Astrocyte of the cerebellum (primary cell): ENCODE measurements at regions not wholly inside any gene's neighbourhood (a gene's known extent, or its start where the extent isn't known, plus 50 kb on each side); places are given as distances from the start of the nearest gene placed in this dataset.

ENCODE experiments used
- DNase-seq: peaks from one replicate; pipeline ENCODE4 v3.0.0-alpha.2; 2011; ENCODE audit warnings: low read depth
- H3K4me3 ChIP-seq: 2 replicates; pipeline ENCODE4 v1.5.1; 2011; ENCODE audit warnings: mild to moderate bottlenecking, low read depth, low read length, moderate library complexity
- in situ Hi-C: cut with HindIII; loops from 2 replicates; pipeline ENCODE4 v1.10.0; 2017; ENCODE audit warnings: low sequenced_read_pairs
- TF ChIP-seq, protein P1 (sequence below): IDR thresholded peaks from 2 replicates; pipeline ENCODE4 v1.5.1; 2012; ENCODE audit warnings: low read length, low read depth, moderate library complexity, mild to moderate bottlenecking; ENCODE audit errors: missing control alignments

DNA sequence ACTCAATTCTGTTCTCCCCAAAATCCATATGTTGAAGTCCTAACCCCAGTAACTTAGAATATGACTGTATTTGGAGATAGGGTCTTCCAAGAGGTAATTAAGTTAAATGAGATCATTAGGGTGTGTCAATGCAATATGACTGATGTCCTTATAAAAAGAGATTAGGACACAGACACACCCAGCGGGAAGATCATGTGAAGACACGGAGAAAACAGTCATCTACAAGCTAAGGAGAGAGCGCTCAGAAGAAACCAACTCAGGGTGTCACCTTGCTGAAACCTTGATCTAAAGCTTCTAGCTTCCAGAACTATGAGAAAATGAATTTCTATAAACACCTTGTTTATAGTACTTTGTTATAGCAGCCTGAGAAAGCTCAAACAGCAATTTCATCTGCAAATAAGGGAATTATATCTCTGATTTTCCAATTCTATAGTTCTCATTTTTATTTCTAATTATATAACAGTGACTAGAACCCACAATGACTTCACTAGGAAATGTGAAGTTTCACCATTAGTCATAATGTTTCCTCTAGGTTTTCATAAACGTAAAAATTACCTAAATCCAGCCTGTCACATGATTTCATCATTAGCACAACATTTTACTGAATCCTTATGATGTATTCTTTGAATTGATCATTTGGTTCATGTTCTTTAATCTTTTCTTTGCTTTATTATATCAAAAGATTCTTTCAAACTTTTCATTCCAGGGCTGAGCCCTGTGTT is 459.1 kb upstream of the MDFIC2 start:
- H3K4me3 ChIP-seq: no peak overlapping the region
- TF ChIP-seq, protein P1, sequence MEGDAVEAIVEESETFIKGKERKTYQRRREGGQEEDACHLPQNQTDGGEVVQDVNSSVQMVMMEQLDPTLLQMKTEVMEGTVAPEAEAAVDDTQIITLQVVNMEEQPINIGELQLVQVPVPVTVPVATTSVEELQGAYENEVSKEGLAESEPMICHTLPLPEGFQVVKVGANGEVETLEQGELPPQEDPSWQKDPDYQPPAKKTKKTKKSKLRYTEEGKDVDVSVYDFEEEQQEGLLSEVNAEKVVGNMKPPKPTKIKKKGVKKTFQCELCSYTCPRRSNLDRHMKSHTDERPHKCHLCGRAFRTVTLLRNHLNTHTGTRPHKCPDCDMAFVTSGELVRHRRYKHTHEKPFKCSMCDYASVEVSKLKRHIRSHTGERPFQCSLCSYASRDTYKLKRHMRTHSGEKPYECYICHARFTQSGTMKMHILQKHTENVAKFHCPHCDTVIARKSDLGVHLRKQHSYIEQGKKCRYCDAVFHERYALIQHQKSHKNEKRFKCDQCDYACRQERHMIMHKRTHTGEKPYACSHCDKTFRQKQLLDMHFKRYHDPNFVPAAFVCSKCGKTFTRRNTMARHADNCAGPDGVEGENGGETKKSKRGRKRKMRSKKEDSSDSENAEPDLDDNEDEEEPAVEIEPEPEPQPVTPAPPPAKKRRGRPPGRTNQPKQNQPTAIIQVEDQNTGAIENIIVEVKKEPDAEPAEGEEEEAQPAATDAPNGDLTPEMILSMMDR: no peak
- in situ Hi-C loops: no loop called here
- DNase-seq: no peak

DNA sequence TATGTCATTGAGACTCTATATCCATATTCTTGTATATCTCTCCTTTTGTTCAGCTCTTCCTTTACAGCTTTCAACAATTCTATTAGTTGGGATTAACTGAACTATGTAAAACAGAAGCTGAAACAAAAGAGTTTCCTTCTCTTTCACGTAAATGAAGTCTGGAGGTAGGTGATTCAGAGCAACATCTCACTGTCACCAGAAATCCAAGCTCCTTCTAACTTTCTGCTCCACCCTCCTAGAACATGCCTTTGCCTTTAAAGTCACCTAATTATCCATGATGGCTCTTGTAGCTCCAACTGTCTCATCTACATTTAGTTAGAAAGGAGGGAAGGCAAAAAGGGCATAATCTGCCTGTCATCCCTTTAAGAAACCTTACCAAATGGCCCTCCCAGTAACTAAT is 458.2 kb upstream of the MDFIC2 start:
- TF ChIP-seq, protein P1: no peak
- in situ Hi-C loops: no loop called here
- H3K4me3 ChIP-seq: no peak overlapping the region

GRCh38 chr3:70766301-70766700 is 453.9 kb upstream of the MDFIC2 start:
- TF ChIP-seq, protein P1: no peak
- H3K4me3 ChIP-seq: no peak overlapping the region
- in situ Hi-C loops: no loop called here
- DNase-seq: no peak

More for the DNA sequence above, 458.2 kb upstream of the MDFIC2 start:
- DNase-seq: no peak

DNA sequence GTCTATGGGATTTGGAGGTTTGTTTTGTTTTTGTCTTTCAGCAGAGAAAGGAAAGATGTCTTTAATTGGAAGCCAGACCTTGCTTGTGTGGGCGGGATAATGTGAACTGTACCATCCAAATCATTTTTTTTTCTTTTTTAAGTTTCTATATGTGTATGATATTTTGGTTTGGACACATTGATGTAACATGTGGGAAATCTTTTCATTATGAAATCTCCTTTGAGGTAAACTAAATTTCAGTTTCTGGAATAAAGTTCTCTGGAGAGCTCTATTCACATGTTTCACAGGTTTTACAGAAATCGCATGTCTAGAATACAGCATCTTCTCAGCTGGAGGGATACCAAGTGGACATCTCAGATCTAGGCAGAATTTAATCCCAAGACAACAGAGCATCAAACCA is 451.5 kb upstream of the MDFIC2 start:
- in situ Hi-C loops: no loop called here
- TF ChIP-seq, protein P1: no peak

DNA sequence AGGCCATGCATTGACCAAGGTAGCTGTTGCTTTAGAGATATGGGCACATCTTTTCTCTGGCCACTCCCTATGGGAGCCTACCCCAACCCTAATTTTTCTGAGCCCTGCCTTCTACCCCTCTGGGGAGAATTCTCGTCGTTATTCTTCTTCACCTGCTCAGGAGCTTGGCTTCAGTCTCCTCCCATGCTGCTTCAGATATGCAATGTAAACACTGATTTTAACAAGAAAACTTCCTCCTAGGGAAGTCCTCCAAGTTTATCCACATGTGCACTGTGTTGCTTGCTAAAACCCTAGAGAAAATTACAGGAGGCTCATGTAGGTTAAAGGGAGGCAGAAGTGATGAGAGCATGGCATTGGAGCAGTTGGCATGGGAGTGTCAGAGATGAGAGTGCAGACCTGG is 445.2 kb upstream of the MDFIC2 start:
- in situ Hi-C loops: no loop called here
- DNase-seq: no peak
- H3K4me3 ChIP-seq: no peak overlapping the region
- TF ChIP-seq, protein P1: no peak

More for the DNA sequence above, 451.5 kb upstream of the MDFIC2 start:
- DNase-seq: no peak
- H3K4me3 ChIP-seq: no peak overlapping the region

- DNase-seq: no peak
- TF ChIP-seq, protein P1: no peak
- H3K4me3 ChIP-seq: no peak overlapping the region
- in situ Hi-C loops: no loop called here
These were observed 443.1 kb upstream of the MDFIC2 start for GRCh38 chr3:70755526-70755925.

DNA sequence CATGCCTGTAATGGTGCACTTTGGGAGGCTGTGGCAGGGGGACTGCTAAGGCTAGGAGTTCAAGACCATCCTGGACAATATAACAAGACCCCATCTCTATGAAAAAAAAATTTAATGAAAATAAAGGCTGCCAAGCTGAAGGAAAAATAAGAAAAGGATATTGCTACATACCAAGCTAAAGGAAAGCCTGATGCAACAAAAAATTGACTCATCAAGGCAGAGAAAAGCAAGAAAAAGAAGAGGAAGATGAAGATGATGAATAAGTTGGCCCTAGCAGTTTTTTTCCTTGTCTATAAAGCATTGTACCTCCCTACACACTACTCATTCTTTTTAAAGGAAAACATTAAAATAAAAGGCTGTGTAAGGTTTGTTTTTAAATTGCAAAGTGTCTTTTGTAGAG is 441.9 kb upstream of the MDFIC2 start:
- DNase-seq: no peak
- in situ Hi-C loops: no loop called here
- no peak overlapping the region for H3K4me3 ChIP-seq
- TF ChIP-seq, protein P1: no peak
